Spleen (tissue), 7 donors: ENCODE measurements at regions not wholly inside any gene's neighbourhood (a gene's known extent, or its start where the extent isn't known, plus 50 kb on each side); places are given as distances from the start of the nearest gene placed in this dataset.
"Not testable (repeated sequence)": the region's sequence is repeated elsewhere in the genome, so short reads cannot be mapped to it uniquely, and the experiment has no call there.

Source experiments
- POLR2A ChIP-seq, 3 donors: fragments of 450-650 bp; IDR thresholded peaks; one replicate each; pipeline ENCODE4 v1.5.1; 2017; ENCODE audit warnings: antibody characterized with exemption in 3 of 3, mild to moderate bottlenecking in 1 of 3
- POLR2AphosphoS5 ChIP-seq, 3 donors: sonication (generic); formaldehyde crosslinking; IDR thresholded peaks; one replicate each; pipeline ENCODE4 v1.5.1; 2017; ENCODE audit warnings: antibody characterized with exemption in 3 of 3
- TF ChIP-seq, protein P1 (sequence below), 11 experiments: fragments of 200-600 bp in 7 of 11; fragments of 450-650 bp in 4 of 11; sonication (generic) in 4 of 11; IDR thresholded peaks in 8 of 11; conservative IDR thresholded peaks in 3 of 11; 1 replicate in 7 of 11; 2 replicates in 4 of 11; pipeline versions ENCODE4 v1.4.0 to v1.8.0; 2016 to 2021; ENCODE audit warnings: antibody characterized with exemption in 11 of 11, inconsistent platforms in 4 of 11, mild to moderate bottlenecking in 1 of 11
- donor health status: DM: no; HTN: no; CAD: no; lungs with moderate emphysema.
- donor health status: DM: no; HTN: no; CAD: no.
- donor health status: DM: no; HTN: no; CAD: no.

GRCh38 chr14:106329243-106329642 lies 802.9 kb downstream of the TMEM121 start:
- TF ChIP-seq, protein P1, sequence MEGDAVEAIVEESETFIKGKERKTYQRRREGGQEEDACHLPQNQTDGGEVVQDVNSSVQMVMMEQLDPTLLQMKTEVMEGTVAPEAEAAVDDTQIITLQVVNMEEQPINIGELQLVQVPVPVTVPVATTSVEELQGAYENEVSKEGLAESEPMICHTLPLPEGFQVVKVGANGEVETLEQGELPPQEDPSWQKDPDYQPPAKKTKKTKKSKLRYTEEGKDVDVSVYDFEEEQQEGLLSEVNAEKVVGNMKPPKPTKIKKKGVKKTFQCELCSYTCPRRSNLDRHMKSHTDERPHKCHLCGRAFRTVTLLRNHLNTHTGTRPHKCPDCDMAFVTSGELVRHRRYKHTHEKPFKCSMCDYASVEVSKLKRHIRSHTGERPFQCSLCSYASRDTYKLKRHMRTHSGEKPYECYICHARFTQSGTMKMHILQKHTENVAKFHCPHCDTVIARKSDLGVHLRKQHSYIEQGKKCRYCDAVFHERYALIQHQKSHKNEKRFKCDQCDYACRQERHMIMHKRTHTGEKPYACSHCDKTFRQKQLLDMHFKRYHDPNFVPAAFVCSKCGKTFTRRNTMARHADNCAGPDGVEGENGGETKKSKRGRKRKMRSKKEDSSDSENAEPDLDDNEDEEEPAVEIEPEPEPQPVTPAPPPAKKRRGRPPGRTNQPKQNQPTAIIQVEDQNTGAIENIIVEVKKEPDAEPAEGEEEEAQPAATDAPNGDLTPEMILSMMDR (IDR thresholded peaks at IDR 0.05 in 8 of 11, conservative IDR thresholded peaks at IDR 0.05 in 3 of 11): not testable (repeated sequence)
- TF ChIP-seq POLR2AphosphoS5, POLR2A (IDR thresholded peaks at IDR 0.05): not testable (repeated sequence)
